B cell (primary cell): ENCODE measurements at regions not wholly inside any gene's neighbourhood (a gene's known extent, or its start where the extent isn't known, plus 50 kb on each side); places are given as distances from the start of the nearest gene placed in this dataset.
"Not testable (repeated sequence)": the region's sequence is repeated elsewhere in the genome, so short reads cannot be mapped to it uniquely, and the experiment has no call there.

ENCODE experiments used
- ATAC-seq: fragments of 200-7000 bp; cut with Tn5 transposase; one replicate; pipeline ENCODE4 v1.10.0; 2021; ENCODE audit warnings: low read depth, mild to moderate bottlenecking, moderate number of reproducible peaks, moderate library complexity
- CTCF ChIA-PET: fragments of 350-600 bp; sonication (Branson Sonifier 250); formaldehyde crosslinking; loops from one replicate; lab custom pipeline; 2021; ENCODE audit warnings: antibody characterized with exemption, inconsistent platforms; lab: Charles Lee
- POLR2A ChIA-PET: fragments of 350-600 bp; sonication (Branson Sonifier 250); formaldehyde crosslinking; loops from one replicate; lab custom pipeline; 2021; ENCODE audit warnings: antibody characterized with exemption; lab: Charles Lee
- DNase-seq: peaks from one replicate; pipeline ENCODE4 v3.0.0; 2013
- H2AFZ ChIP-seq: 2 replicates; pipeline ENCODE4 v1.6.1; 2012; ENCODE audit warnings: mild to moderate bottlenecking, low read depth, low read length; ENCODE audit not compliant: insufficient read depth, poor library complexity, severe bottlenecking
- H3K27ac ChIP-seq, 2 donors: 1 replicate in 1 of 2; 2 replicates in 1 of 2; pipeline ENCODE4 v1.5.1; 2012 to 2013; ENCODE audit warnings: low read length in 2 of 2, mild to moderate bottlenecking in 2 of 2, moderate library complexity in 1 of 2
- H3K27me3 ChIP-seq, 4 experiments: fragments of 200-600 bp in 1 of 4; sonication (generic) in 1 of 4; replicated peaks in 1 of 4; 1 replicate in 2 of 4; 2 replicates in 2 of 4; pipeline versions ENCODE4 v1.6.1 to v1.7.0; 2013 to 2016; ENCODE audit warnings: low read length in 3 of 4, mild to moderate bottlenecking in 2 of 4, mixed read lengths in 1 of 4, moderate library complexity in 1 of 4; ENCODE audit not compliant: insufficient read depth in 4 of 4, control insufficient read depth in 3 of 4; ENCODE audit errors: control extremely low read depth in 1 of 4
- H3K36me3 ChIP-seq, 2 experiments: replicated peaks in 1 of 2; 1 replicate in 1 of 2; 2 replicates in 1 of 2; pipeline versions ENCODE4 v1.6.1 to v1.7.1; 2013; ENCODE audit warnings: low read length in 1 of 2; ENCODE audit not compliant: insufficient read depth in 2 of 2, control insufficient read depth in 1 of 2; ENCODE audit errors: control extremely low read depth in 1 of 2, extremely low read depth in 1 of 2
- H3K4me1 ChIP-seq, 2 donors: fragments of 200-600 bp in 1 of 2; sonication (generic) in 1 of 2; 1 replicate in 1 of 2; 2 replicates in 1 of 2; pipeline versions ENCODE4 v1.5.1 to v1.6.1; 2013 to 2017; ENCODE audit warnings: low read length in 2 of 2; ENCODE audit not compliant: control insufficient read depth in 2 of 2, insufficient read depth in 2 of 2
- H3K4me2 ChIP-seq: replicated peaks from 2 replicates; pipeline ENCODE3; 2012; ENCODE audit warnings: mild to moderate bottlenecking, low read depth, low read length; ENCODE audit not compliant: poor library complexity, severe bottlenecking
- H3K4me3 ChIP-seq, 5 experiments: fragments of 200-600 bp in 1 of 5; sonication (generic) in 1 of 5; 1 replicate in 3 of 5; 2 replicates in 2 of 5; pipeline versions ENCODE4 v1.5.1 to v1.7.0; 2011 to 2016; ENCODE audit warnings: low read length in 4 of 5, mild to moderate bottlenecking in 4 of 5, low read depth in 2 of 5, control low read depth in 1 of 5, moderate library complexity in 1 of 5; ENCODE audit not compliant: insufficient read depth in 1 of 5; ENCODE audit errors: control extremely low read depth in 1 of 5, extremely low read depth in 1 of 5
- H3K79me2 ChIP-seq: fragments of 200-600 bp; sonication (generic); one replicate; pipeline ENCODE4 v1.6.0; 2016; ENCODE audit warnings: low read length; ENCODE audit not compliant: control insufficient read depth, insufficient read depth
- H3K9ac ChIP-seq: fragments of 200-600 bp; sonication (generic); 2 replicates; pipeline ENCODE4 v1.6.1; 2017; ENCODE audit warnings: mild to moderate bottlenecking, low read length, moderate library complexity
- H3K9me3 ChIP-seq, 3 donors: one replicate each; pipeline versions ENCODE4 v1.6.1 to v1.7.1; 2013; ENCODE audit warnings: low read length in 2 of 3; ENCODE audit not compliant: control insufficient read depth in 2 of 3, insufficient read depth in 1 of 3; ENCODE audit errors: control extremely low read depth in 1 of 3
- H4K20me1 ChIP-seq: 2 replicates; pipeline ENCODE4 v1.6.0; 2012; ENCODE audit warnings: mild to moderate bottlenecking, low read length; ENCODE audit not compliant: insufficient read depth, control insufficient read depth, poor library complexity, severe bottlenecking
- H3K27ac Mint-ChIP-seq: one replicate; pipeline ENCODE4 v1.8.0; 2021; ENCODE audit warnings: mixed read lengths
- H3K27me3 Mint-ChIP-seq: one replicate; pipeline ENCODE4 v1.8.0; 2021; ENCODE audit warnings: mixed read lengths
- H3K4me1 Mint-ChIP-seq: one replicate; pipeline ENCODE4 v1.8.0; 2021; ENCODE audit warnings: mixed read lengths
- H3K4me3 Mint-ChIP-seq: one replicate; pipeline ENCODE4 v1.8.0; 2021; ENCODE audit warnings: mixed read lengths
- H3K9me3 Mint-ChIP-seq: one replicate; pipeline ENCODE4 v1.8.0; 2022; ENCODE audit warnings: mixed read lengths; ENCODE audit not compliant: insufficient read depth
- CTCF ChIP-seq: fragments of 200-600 bp; IDR thresholded peaks from one replicate; pipeline ENCODE4 v1.8.0; 2022; ENCODE audit warnings: antibody characterized with exemption, mild to moderate bottlenecking
- EZH2 ChIP-seq: IDR thresholded peaks from 2 replicates; pipeline ENCODE4 v1.6.1; 2012; ENCODE audit warnings: borderline replicate concordance, low read depth, mild to moderate bottlenecking, moderate library complexity, low read length; ENCODE audit not compliant: insufficient read depth, poor library complexity, severe bottlenecking
- WGBS: methylation state at CpG from one replicate; pipeline ENCODE4 v1.1.5; 2013; ENCODE audit warnings: missing lambda C conversion rate; ENCODE audit not compliant: insufficient coverage; 5-methylcytosine and 5-hydroxymethylcytosine counted together
- intact Hi-C: fragments of 100-400 bp; cut with micrococcal nuclease; formaldehyde crosslinking; loops from one replicate; pipeline ENCODE4 v1.10.0; 2022

GRCh38 chr16:13351601-13352217, 450.3 kb downstream of the SHISA9 start:
- no peak for TF ChIP-seq EZH2
- no peak for TF ChIP-seq CTCF
- Mint-ChIP-seq H3K4me3 (no peak overlapping the region), H3K9me3 (no peaks in the 10 kb centered on the region), H3K27ac (no peak overlapping the region), H3K27me3 (no peaks in the 10 kb centered on the region), H3K4me1 (no peaks in the 10 kb centered on the region)
- Histone ChIP-seq H3K27ac (no peak overlapping the region), H3K4me1 (no peaks in the 10 kb centered on the region), H2AFZ (no peak overlapping the region), H3K9ac (no peak overlapping the region), H3K79me2 (no peaks in the 10 kb centered on the region), H3K36me3 (no peaks in the 10 kb centered on the region), H3K4me2 (no peak overlapping the region), H3K4me3 (no peak overlapping the region), H4K20me1 (no peaks in the 10 kb centered on the region), H3K9me3 (no peaks in the 10 kb centered on the region), H3K27me3 (no peaks in the 10 kb centered on the region)
- ChIA-PET CTCF (no interaction called here), POLR2A (no interaction called here)
- no peak for DNase-seq
- no peak for ATAC-seq
- no CpG with 5 or more reads among the region's 4 CpGs for WGBS
- intact Hi-C loops: no loop called here

GRCh38 chr16:13352796-13353195, 451.4 kb downstream of the SHISA9 start:
- H3K4me1 Mint-ChIP-seq, H3K4me3 ChIP-seq, CTCF ChIA-PET, POLR2A ChIA-PET, intact Hi-C loops, H3K27me3 ChIP-seq, H3K9me3 Mint-ChIP-seq, H3K27ac Mint-ChIP-seq, H3K4me2 ChIP-seq, H3K4me3 Mint-ChIP-seq, ATAC-seq, H3K36me3 ChIP-seq, H3K79me2 ChIP-seq, H3K9ac ChIP-seq, H3K9me3 ChIP-seq, H3K27ac ChIP-seq, H3K27me3 Mint-ChIP-seq, H3K4me1 ChIP-seq, H2AFZ ChIP-seq, H4K20me1 ChIP-seq, DNase-seq: not testable (repeated sequence)
- 92% methylated on average over 6 of the region's 7 CpGs for WGBS

DNA sequence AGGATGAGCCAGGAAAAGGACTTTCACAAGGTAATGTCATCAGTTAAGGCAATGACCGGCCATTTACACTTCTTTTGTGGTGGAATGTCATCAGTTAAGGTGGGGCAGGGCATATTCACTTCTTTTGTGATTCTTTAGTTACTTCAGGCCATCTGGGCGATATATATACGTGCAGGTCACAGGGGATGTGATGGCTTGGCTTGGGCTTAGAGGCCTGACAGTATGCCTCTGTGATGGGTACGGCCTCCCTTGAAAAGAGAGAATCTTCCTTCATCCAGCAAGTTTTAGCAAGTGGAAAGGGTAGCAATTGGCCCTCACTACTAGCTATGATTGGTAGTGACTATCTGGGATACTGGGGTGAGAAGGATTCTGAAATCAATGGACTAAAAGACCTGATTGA, 456.4 kb downstream of the SHISA9 start:
- H3K4me1 Mint-ChIP-seq, ATAC-seq, H3K4me2 ChIP-seq, H3K4me3 Mint-ChIP-seq, H3K9me3 Mint-ChIP-seq, H3K36me3 ChIP-seq, H3K4me1 ChIP-seq, H2AFZ ChIP-seq, DNase-seq, H3K27ac ChIP-seq, H3K4me3 ChIP-seq, H3K27ac Mint-ChIP-seq, POLR2A ChIA-PET, H3K27me3 Mint-ChIP-seq, intact Hi-C loops, CTCF ChIA-PET, H4K20me1 ChIP-seq, H3K79me2 ChIP-seq, H3K27me3 ChIP-seq, H3K9ac ChIP-seq: not testable (repeated sequence)
- peaks cover 0 to 16% (median 5%) of the 10 kb centered on the region in 3 donors for H3K9me3 ChIP-seq
- 95% methylated on average over 3 of the region's 4 CpGs for WGBS
